Activated B cell treated with CpG ODN at 0.5 μM for 24 hours (primary cell): ENCODE measurements at regions not wholly inside any gene's neighbourhood (a gene's known extent, or its start where the extent isn't known, plus 50 kb on each side); places are given as distances from the start of the nearest gene placed in this dataset.

Experiments used
- ATAC-seq: fragments of 200-7000 bp; cut with Tn5 transposase; one replicate; pipeline ENCODE4 v1.10.0; 2021; ENCODE audit warnings: low read depth, mild to moderate bottlenecking, moderate library complexity
- CTCF ChIA-PET: fragments of 350-600 bp; sonication (Branson Sonifier 250); formaldehyde crosslinking; loops from one replicate; lab custom pipeline; 2021; ENCODE audit warnings: antibody characterized with exemption; lab: Charles Lee
- POLR2A ChIA-PET: fragments of 350-600 bp; sonication (Branson Sonifier 250); formaldehyde crosslinking; loops from one replicate; lab custom pipeline; 2021; ENCODE audit warnings: antibody characterized with exemption; lab: Charles Lee
- DNase-seq: peaks from one replicate; pipeline ENCODE4 v3.0.0; 2022
- H3K27ac Mint-ChIP-seq: one replicate; pipeline ENCODE4 v1.8.0; 2020; ENCODE audit warnings: mixed read lengths
- H3K27me3 Mint-ChIP-seq: one replicate; pipeline ENCODE4 v1.8.0; 2021; ENCODE audit warnings: mixed read lengths
- H3K36me3 Mint-ChIP-seq: one replicate; pipeline ENCODE4 v1.8.0; 2021; ENCODE audit warnings: low read depth, mixed read lengths
- H3K4me1 Mint-ChIP-seq: one replicate; pipeline ENCODE4 v1.8.0; 2021; ENCODE audit warnings: mixed read lengths
- H3K4me3 Mint-ChIP-seq: one replicate; pipeline ENCODE4 v1.8.0; 2020; ENCODE audit warnings: mild to moderate bottlenecking, mixed read lengths
- H3K9me3 Mint-ChIP-seq: one replicate; pipeline ENCODE4 v1.8.0; 2020; ENCODE audit warnings: mixed read lengths
- intact Hi-C: fragments of 100-400 bp; cut with micrococcal nuclease; formaldehyde crosslinking; loops from one replicate; pipeline ENCODE4 v1.15.1; 2024
- TF ChIP-seq, protein P1 (sequence below): fragments of 200-600 bp; IDR thresholded peaks from one replicate; pipeline ENCODE4 v1.8.0; 2022; ENCODE audit warnings: antibody characterized with exemption, mild to moderate bottlenecking

- H3K4me1 Mint-ChIP-seq = no peaks in the 10 kb centered on the region
- CTCF ChIA-PET = no interaction called here
- intact Hi-C loops = no loop called here
These were observed 304.3 kb downstream of the ZIC1 start for GRCh38 chr3:147713234-147714133.

DNA sequence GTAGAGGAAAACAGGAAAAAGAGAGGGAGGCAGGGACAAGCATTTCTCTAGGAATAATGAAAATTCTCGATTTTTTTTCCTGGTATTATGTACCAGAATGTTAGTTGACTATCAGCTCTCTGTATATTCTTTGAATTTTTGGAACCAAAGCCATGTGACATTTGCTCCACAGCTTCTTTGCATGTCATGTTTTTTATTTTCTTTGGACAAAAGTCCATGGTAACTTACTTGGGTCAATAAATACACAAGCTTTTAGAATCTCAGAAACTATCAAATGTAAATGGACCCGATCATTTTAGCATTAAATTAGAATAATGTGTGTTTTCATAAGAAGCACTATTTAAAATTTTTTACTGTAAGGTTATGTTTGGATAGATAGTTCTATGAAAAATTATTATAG lies 320.5 kb downstream of the ZIC1 start:
- no peak overlapping the region for H3K4me3 Mint-ChIP-seq
- TF ChIP-seq, protein P1, sequence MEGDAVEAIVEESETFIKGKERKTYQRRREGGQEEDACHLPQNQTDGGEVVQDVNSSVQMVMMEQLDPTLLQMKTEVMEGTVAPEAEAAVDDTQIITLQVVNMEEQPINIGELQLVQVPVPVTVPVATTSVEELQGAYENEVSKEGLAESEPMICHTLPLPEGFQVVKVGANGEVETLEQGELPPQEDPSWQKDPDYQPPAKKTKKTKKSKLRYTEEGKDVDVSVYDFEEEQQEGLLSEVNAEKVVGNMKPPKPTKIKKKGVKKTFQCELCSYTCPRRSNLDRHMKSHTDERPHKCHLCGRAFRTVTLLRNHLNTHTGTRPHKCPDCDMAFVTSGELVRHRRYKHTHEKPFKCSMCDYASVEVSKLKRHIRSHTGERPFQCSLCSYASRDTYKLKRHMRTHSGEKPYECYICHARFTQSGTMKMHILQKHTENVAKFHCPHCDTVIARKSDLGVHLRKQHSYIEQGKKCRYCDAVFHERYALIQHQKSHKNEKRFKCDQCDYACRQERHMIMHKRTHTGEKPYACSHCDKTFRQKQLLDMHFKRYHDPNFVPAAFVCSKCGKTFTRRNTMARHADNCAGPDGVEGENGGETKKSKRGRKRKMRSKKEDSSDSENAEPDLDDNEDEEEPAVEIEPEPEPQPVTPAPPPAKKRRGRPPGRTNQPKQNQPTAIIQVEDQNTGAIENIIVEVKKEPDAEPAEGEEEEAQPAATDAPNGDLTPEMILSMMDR = no peak
- H3K9me3 Mint-ChIP-seq = peaks cover 2% of the 10 kb centered on the region
- no peaks in the 10 kb centered on the region for H3K27me3 Mint-ChIP-seq
- H3K36me3 Mint-ChIP-seq = no peaks in the 10 kb centered on the region
- ChIA-PET POLR2A (no interaction called here), CTCF (no interaction called here)
- no peaks in the 10 kb centered on the region for H3K4me1 Mint-ChIP-seq
- ATAC-seq (no peak), DNase-seq (no peak)
- H3K27ac Mint-ChIP-seq = no peak overlapping the region
- intact Hi-C loops = no loop called here

More at GRCh38 chr3:147713234-147714133, 304.3 kb downstream of the ZIC1 start:
- Mint-ChIP-seq H3K27me3 (no peaks in the 10 kb centered on the region), H3K36me3 (no peaks in the 10 kb centered on the region), H3K4me3 (no peak overlapping the region), H3K9me3 (peaks cover 2% of the 10 kb centered on the region), H3K27ac (no peak overlapping the region)
- no peak for ATAC-seq
- TF ChIP-seq, protein P1 = no peak
- no peak for DNase-seq
- POLR2A ChIA-PET = no interaction called here

DNA sequence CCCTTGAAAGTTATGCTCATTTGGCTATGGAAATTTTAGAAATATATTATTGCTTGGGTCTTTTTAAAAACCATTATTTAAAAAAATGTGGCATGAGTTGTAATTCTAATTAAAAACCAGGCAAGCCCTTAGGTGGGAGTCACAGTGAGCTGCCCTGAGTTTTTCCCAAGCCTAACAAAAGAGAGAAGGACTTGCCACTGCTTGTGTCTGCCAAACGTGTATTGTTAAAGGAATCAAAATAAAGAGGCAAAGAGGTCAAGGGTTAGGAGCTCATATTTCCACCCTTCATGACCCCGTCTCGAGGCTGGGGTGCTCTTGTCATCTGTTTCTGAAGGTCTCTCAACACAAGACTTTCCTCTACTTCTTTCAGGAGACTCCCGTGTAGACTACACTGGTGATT lies 321.1 kb downstream of the ZIC1 start:
- ATAC-seq (no peak), DNase-seq (no peak)
- CTCF ChIA-PET = no interaction called here
- intact Hi-C loops = no loop called here
- no peak overlapping the region for H3K27ac Mint-ChIP-seq
- TF ChIP-seq, protein P1 = no peak
- H3K4me1 Mint-ChIP-seq = no peaks in the 10 kb centered on the region
- no peaks in the 10 kb centered on the region for H3K27me3 Mint-ChIP-seq
- H3K9me3 Mint-ChIP-seq = peaks cover 2% of the 10 kb centered on the region
- no peak overlapping the region for H3K4me3 Mint-ChIP-seq
- POLR2A ChIA-PET = no interaction called here
- no peaks in the 10 kb centered on the region for H3K36me3 Mint-ChIP-seq

DNA sequence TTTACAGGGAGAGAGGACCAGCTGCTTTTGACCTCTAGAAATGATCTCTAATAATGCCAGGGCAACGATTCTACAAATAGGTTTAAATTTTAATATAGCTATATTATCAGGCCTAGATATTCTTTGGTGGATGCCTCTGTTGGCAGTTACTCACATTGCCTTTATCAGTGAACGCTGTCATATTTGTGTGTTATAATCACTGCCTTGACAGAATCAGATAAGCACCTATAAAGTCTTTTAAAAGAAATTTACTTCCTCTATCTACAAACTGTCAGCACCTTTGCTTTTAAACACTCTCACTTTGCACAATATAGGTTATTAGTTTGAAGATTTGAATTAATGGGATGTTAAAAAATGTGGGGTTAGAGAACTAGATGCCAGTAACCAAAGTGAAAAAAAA lies 324.1 kb downstream of the ZIC1 start:
- no peaks in the 10 kb centered on the region for H3K4me1 Mint-ChIP-seq
- no peaks in the 10 kb centered on the region for H3K27me3 Mint-ChIP-seq
- DNase-seq = no peak
- CTCF ChIA-PET = no interaction called here
- POLR2A ChIA-PET = no interaction called here
- no peak overlapping the region for H3K4me3 Mint-ChIP-seq
- intact Hi-C loops = no loop called here
- no peaks in the 10 kb centered on the region for H3K36me3 Mint-ChIP-seq
- TF ChIP-seq, protein P1 = no peak
- H3K9me3 Mint-ChIP-seq = peaks cover 2% of the 10 kb centered on the region
- H3K27ac Mint-ChIP-seq = no peak overlapping the region
- ATAC-seq = no peak

DNA sequence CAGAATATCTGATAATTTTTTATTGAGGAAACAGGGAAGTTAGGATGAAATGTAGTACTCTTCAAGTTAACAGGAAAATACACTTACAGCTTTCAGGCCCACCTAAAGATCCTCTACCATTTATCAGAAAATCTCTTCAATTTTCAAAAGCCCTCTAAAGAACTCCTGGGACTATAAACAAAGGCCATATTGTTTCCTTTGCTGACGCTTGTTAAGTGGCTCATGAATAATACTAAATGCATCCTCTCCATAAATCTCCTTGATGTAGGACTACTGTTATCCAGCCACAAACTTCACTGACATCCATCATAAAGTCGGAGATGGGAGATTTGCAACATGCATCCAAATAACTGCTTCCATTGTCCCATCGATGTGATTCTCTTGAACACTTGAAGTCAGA lies 326.5 kb downstream of the ZIC1 start:
- H3K4me1 Mint-ChIP-seq = no peaks in the 10 kb centered on the region
- ChIA-PET CTCF (no interaction called here), POLR2A (no interaction called here)
- ATAC-seq (no peak), DNase-seq (no peak)
- peaks cover 2% of the 10 kb centered on the region for H3K9me3 Mint-ChIP-seq
- H3K36me3 Mint-ChIP-seq = no peaks in the 10 kb centered on the region
- H3K4me3 Mint-ChIP-seq = no peak overlapping the region
- no peaks in the 10 kb centered on the region for H3K27me3 Mint-ChIP-seq
- no peak overlapping the region for H3K27ac Mint-ChIP-seq
- TF ChIP-seq, protein P1 = no peak
- intact Hi-C loops = no loop called here
